Panc1 (cell line): ENCODE measurements at regions not wholly inside any gene's neighbourhood (a gene's known extent, or its start where the extent isn't known, plus 50 kb on each side); places are given as distances from the start of the nearest gene placed in this dataset.

Experiments used
- ATAC-seq: fragments of 200-7000 bp; cut with Tn5 transposase; 2 replicates; pipeline ENCODE4 v1.9.1; 2020; ENCODE audit warnings: mild to moderate bottlenecking, moderate library complexity
- BruUV-seq: library from RNA; stranded (reverse); fragments of 400-500 nt; replicated peaks from 2 replicates; lab custom pipeline; 2021; lab: Mats Ljungman, UMichigan
- CTCF ChIA-PET: fragments of 300-600 bp; sonication (Branson Sonifier 250); formaldehyde crosslinking; loops from one replicate; lab custom pipeline; 2022; ENCODE audit warnings: antibody characterized with exemption; lab: Charles Lee
- POLR2A ChIA-PET: fragments of 300-600 bp; sonication (Branson Sonifier 250); formaldehyde crosslinking; loops from one replicate; lab custom pipeline; 2022; ENCODE audit warnings: antibody characterized with exemption; lab: Charles Lee
- DNase-seq: peaks from one replicate; pipeline ENCODE4 v3.0.0-alpha.2; 2010; ENCODE audit warnings: low read depth, low spot score
- H3K27ac ChIP-seq: 2 replicates; pipeline ENCODE4 v1.5.1; 2011; ENCODE audit warnings: mild to moderate bottlenecking, low read length, inconsistent platforms
- H3K27me3 ChIP-seq: fragments of 200-500 bp; sonication (Bioruptor generic); 2 replicates; pipeline ENCODE4 v1.6.0; 2014; ENCODE audit warnings: low read length, inconsistent platforms; ENCODE audit not compliant: control insufficient read depth, insufficient read depth
- H3K36me3 ChIP-seq: fragments of 200-500 bp; sonication (Bioruptor generic); 2 replicates; pipeline ENCODE4 v1.5.1; 2014; ENCODE audit warnings: inconsistent platforms, mild to moderate bottlenecking, low read length, moderate library complexity; ENCODE audit not compliant: control insufficient read depth, insufficient read depth
- H3K4me1 ChIP-seq: 2 replicates; pipeline ENCODE4 v1.5.1; 2011; ENCODE audit warnings: inconsistent platforms, mild to moderate bottlenecking, low read length, moderate library complexity; ENCODE audit not compliant: control insufficient read depth, insufficient read depth
- H3K4me3 ChIP-seq, 2 experiments: 2 replicates each; pipeline ENCODE4 v1.5.1; 2011 to 2012; ENCODE audit warnings: low read depth in 2 of 2, low read length in 2 of 2, mild to moderate bottlenecking in 2 of 2, inconsistent platforms in 1 of 2, moderate library complexity in 1 of 2
- H3K9me3 ChIP-seq: fragments of 200-500 bp; sonication (Bioruptor generic); 2 replicates; pipeline ENCODE4 v1.5.1; 2014; ENCODE audit warnings: low read depth, mild to moderate bottlenecking, inconsistent platforms, low read length, moderate library complexity; ENCODE audit not compliant: control insufficient read depth, insufficient read depth
- POLR2AphosphoS5 ChIP-seq: IDR thresholded peaks from 2 replicates; pipeline ENCODE4 v1.6.1; 2012; ENCODE audit warnings: mild to moderate bottlenecking, low read depth, low read length, moderate library complexity
- SIN3A ChIP-seq: IDR thresholded peaks from 2 replicates; pipeline ENCODE4 v1.6.1; 2012; ENCODE audit warnings: low read depth, mild to moderate bottlenecking, low read length, moderate library complexity, borderline replicate concordance; ENCODE audit not compliant: insufficient read depth
- TCF7L2 ChIP-seq: IDR thresholded peaks from 2 replicates; pipeline ENCODE4 v1.6.1; 2011; ENCODE audit warnings: mild to moderate bottlenecking, low read depth, low read length, inconsistent platforms
- in situ Hi-C: cut with HindIII; loops from 2 replicates; pipeline ENCODE4 v1.10.0; 2016; ENCODE audit warnings: low sequenced_read_pairs, low pct_unique_long_range_greater_than_20kb
- intact Hi-C: fragments of 100-400 bp; cut with micrococcal nuclease; formaldehyde crosslinking; loops from one replicate; pipeline ENCODE4 v1.10.0; 2022; ENCODE audit not compliant: unreplicated experiment
- TF ChIP-seq, protein P1 (sequence below): fragments of 450-650 bp; IDR thresholded peaks from 2 replicates; pipeline ENCODE4 v1.5.1; 2017; ENCODE audit warnings: mild to moderate bottlenecking
- TF ChIP-seq, protein P2 (sequence below), 2 experiments: IDR thresholded peaks; 2 replicates each; pipeline ENCODE4 v1.6.1; 2011 to 2012; ENCODE audit warnings: low read depth in 2 of 2, control low read depth in 1 of 2, low read length in 1 of 2, mild to moderate bottlenecking in 1 of 2, moderate library complexity in 1 of 2; ENCODE audit not compliant: insufficient read depth in 1 of 2

DNA sequence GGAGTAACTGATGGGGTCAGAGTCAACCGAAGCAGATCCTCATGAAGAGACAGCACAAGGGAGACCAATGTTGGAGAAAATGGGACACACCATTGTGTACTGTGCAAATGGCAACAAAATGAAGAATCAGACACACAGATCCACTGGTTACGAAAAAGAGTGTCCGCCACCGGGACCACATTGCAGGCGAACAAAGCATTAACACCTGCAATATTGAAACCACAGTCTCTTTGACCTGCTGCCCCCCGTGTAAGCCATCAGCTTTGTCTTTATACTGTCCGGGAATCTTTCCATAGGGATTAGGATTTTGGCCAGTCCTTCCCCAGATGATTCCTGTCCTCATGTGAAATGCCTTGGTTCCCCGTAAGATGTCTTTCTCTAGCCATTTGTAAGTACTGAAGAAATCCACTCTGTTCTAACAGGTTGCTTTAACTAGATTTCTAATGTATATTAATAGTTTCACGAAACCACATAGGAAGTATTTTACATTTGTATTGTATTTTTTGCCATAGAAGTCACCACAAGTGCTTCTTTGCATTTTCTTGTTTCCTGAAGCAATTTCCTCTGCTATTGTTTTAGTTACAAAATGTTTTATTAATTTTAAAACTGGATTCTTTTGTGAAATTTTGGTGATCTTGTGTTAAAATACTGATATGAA, 140.8 kb upstream of the NFE2L3 start:
- TF ChIP-seq, protein P1, sequence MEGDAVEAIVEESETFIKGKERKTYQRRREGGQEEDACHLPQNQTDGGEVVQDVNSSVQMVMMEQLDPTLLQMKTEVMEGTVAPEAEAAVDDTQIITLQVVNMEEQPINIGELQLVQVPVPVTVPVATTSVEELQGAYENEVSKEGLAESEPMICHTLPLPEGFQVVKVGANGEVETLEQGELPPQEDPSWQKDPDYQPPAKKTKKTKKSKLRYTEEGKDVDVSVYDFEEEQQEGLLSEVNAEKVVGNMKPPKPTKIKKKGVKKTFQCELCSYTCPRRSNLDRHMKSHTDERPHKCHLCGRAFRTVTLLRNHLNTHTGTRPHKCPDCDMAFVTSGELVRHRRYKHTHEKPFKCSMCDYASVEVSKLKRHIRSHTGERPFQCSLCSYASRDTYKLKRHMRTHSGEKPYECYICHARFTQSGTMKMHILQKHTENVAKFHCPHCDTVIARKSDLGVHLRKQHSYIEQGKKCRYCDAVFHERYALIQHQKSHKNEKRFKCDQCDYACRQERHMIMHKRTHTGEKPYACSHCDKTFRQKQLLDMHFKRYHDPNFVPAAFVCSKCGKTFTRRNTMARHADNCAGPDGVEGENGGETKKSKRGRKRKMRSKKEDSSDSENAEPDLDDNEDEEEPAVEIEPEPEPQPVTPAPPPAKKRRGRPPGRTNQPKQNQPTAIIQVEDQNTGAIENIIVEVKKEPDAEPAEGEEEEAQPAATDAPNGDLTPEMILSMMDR, result no peak
- TF ChIP-seq SIN3A (no peak), POLR2AphosphoS5 (no peak), TCF7L2 (no peak)
- TF ChIP-seq, protein P2, sequence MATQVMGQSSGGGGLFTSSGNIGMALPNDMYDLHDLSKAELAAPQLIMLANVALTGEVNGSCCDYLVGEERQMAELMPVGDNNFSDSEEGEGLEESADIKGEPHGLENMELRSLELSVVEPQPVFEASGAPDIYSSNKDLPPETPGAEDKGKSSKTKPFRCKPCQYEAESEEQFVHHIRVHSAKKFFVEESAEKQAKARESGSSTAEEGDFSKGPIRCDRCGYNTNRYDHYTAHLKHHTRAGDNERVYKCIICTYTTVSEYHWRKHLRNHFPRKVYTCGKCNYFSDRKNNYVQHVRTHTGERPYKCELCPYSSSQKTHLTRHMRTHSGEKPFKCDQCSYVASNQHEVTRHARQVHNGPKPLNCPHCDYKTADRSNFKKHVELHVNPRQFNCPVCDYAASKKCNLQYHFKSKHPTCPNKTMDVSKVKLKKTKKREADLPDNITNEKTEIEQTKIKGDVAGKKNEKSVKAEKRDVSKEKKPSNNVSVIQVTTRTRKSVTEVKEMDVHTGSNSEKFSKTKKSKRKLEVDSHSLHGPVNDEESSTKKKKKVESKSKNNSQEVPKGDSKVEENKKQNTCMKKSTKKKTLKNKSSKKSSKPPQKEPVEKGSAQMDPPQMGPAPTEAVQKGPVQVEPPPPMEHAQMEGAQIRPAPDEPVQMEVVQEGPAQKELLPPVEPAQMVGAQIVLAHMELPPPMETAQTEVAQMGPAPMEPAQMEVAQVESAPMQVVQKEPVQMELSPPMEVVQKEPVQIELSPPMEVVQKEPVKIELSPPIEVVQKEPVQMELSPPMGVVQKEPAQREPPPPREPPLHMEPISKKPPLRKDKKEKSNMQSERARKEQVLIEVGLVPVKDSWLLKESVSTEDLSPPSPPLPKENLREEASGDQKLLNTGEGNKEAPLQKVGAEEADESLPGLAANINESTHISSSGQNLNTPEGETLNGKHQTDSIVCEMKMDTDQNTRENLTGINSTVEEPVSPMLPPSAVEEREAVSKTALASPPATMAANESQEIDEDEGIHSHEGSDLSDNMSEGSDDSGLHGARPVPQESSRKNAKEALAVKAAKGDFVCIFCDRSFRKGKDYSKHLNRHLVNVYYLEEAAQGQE (IDR thresholded peaks at IDR 0.05; ENCODE audit: insufficient read depth in 1 of 2, low read depth in 2 of 2, low read length in 1 of 2), result no peak
- H3K27ac ChIP-seq, result no peak overlapping the region
- H3K27me3 ChIP-seq, result peaks cover 12% of the 10 kb centered on the region
- BruUV-seq, result no TSS peak
- intact Hi-C loops, result no loop called here
- no peaks in the 10 kb centered on the region for H3K36me3 ChIP-seq
- no peak for DNase-seq
- ChIA-PET POLR2A (no interaction called here), CTCF (no interaction called here)
- H3K4me1 ChIP-seq, result no peaks in the 10 kb centered on the region
- H3K4me3 ChIP-seq, result no peak overlapping the region
- in situ Hi-C loops, result no loop called here
- no peak for ATAC-seq
- H3K9me3 ChIP-seq, result no peaks in the 10 kb centered on the region

DNA sequence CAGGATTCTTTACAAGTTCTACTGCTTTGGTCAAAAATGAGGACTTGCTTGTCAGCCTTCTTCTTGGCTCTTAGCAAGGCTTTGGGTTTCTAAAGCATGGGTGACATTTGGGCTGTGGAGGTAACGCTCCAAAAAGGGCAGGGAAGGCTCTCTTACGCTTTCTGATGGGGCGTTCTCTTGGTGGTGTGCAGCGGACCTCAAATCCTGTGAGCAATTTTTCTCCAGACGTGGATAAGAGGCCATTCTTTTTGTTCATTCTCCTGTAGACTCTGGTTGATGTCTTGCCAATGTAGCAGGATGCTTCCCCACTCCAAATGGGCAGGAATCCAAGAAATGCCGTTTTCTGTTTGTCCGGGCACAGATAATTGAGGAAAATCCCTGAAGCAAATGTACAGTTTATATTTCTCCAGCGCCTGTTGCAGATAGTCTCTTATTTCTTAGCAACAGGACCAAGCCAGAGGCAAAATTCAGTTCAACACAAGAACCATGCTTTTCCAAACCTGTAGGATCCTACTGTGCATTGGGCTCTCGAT, 138.4 kb upstream of the NFE2L3 start:
- Histone ChIP-seq H3K36me3 (no peaks in the 10 kb centered on the region), H3K9me3 (no peaks in the 10 kb centered on the region), H3K4me1 (no peaks in the 10 kb centered on the region), H3K27me3 (peaks cover 8% of the 10 kb centered on the region), H3K4me3 (no peak overlapping the region), H3K27ac (no peak overlapping the region)
- CTCF ChIA-PET, result no interaction called here
- ATAC-seq (no peak), DNase-seq (no peak)
- POLR2A ChIA-PET, result interaction anchor here (0.6 kb wide), 1 partner anchor 14 kb away, joined by 3 read pairs; no protein-coding TSS in a partner anchor
- no TSS peak for BruUV-seq
- TF ChIP-seq POLR2AphosphoS5, result no peak
- no peak for TF ChIP-seq TCF7L2
- TF ChIP-seq, protein P2 (IDR thresholded peaks at IDR 0.05; ENCODE audit: insufficient read depth in 1 of 2, low read depth in 2 of 2, low read length in 1 of 2), result no peak
- TF ChIP-seq SIN3A, result no peak
- TF ChIP-seq, protein P1, result no peak
- in situ Hi-C loops (no loop called here), intact Hi-C loops (no loop called here)
